ENCODE measurements at regions not wholly inside any gene's neighbourhood (a gene's known extent, or its start where the extent isn't known, plus 50 kb on each side); places are given as distances from the start of the nearest gene placed in this dataset.
"Not testable (repeated sequence)": the region's sequence is repeated elsewhere in the genome, so short reads cannot be mapped to it uniquely, and the experiment has no call there.

- no peak for DNase-seq
Measured at GRCh38 chr15:53843869-53844569, 84.6 kb upstream of the WDR72 start.

GRCh38 chr15:53843166-53843565, 83.7 kb upstream of the WDR72 start:
- DNase-seq, result no peak

GRCh38 chr15:53841651-53842050, 82.2 kb upstream of the WDR72 start:
- DNase-seq, result no peak

- no peak for DNase-seq
Measured at GRCh38 chr15:53840681-53841080, 81.2 kb upstream of the WDR72 start.

GRCh38 chr15:53837263-53837662, 77.8 kb upstream of the WDR72 start:
- no peak for DNase-seq

- no peak for DNase-seq
Measured at GRCh38 chr15:53836618-53837017, 77.2 kb upstream of the WDR72 start.

GRCh38 chr15:53835309-53835708, 75.8 kb upstream of the WDR72 start:
- no peak for DNase-seq

- DNase-seq, result peak; percentile 26 to 79
Measured at GRCh38 chr15:53834214-53834613, 74.8 kb upstream of the WDR72 start.

GRCh38 chr15:53833134-53833624, 73.7 kb upstream of the WDR72 start:
- DNase-seq, result peak; percentile 83 to 94

- DNase-seq, result no peak
Measured at GRCh38 chr15:53831907-53832770, 72.7 kb upstream of the WDR72 start.

GRCh38 chr15:53830707-53831386, 71.4 kb upstream of the WDR72 start:
- DNase-seq, result no peak

- DNase-seq, result no peak
Measured at GRCh38 chr15:53829923-53830459, 70.5 kb upstream of the WDR72 start.

GRCh38 chr15:53829471-53829870, 70.0 kb upstream of the WDR72 start:
- no peak for DNase-seq

GRCh38 chr15:53827355-53827754, 67.9 kb upstream of the WDR72 start:
- no peak for DNase-seq

- peak in 1 of 2 experiments; percentile 25 for DNase-seq
Measured at GRCh38 chr15:53811530-53811929, 52.1 kb upstream of the WDR72 start.

GRCh38 chr15:53810306-53810705, 50.8 kb upstream of the WDR72 start:
- DNase-seq, result not testable (repeated sequence)

All from NCI-H446 (cell line).